ENCODE measurements at regions not wholly inside any gene's neighbourhood (a gene's known extent, or its start where the extent isn't known, plus 50 kb on each side); places are given as distances from the start of the nearest gene placed in this dataset.

DNA sequence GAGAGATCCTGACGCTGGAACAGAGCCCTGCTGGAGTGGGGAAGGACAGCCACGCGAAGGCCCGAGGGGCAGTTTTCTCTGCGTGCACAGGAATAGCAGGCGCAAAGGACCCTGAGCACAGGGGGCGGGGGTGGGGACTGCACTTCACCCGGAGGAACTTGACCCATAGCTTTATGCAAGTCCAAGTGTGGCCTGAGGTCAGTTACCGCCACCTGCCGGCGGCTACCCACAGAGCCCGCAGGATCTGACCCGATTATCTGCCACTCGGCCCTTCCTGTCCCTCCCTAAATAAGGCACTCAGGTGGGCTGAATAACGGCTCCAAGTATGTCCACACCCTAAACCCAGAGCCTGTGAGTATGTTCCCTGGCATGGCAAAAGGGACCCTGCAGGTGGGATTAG, 65.4 kb upstream of the FCN1 start:
- peak; percentile 2 for DNase-seq (ENCODE audit: low read depth, low spot score)
- H3K4me1 ChIP-seq (ENCODE audit: control insufficient read depth, insufficient read depth, low read length), result no peaks in the 10 kb centered on the region
- H3K36me3 ChIP-seq (ENCODE audit: control insufficient read depth in 2 of 2, insufficient read depth in 2 of 2, low read length in 1 of 2), result no peaks in the 10 kb centered on the region
- no peak overlapping the region for H3K4me3 ChIP-seq
- CTCF ChIA-PET, result interaction anchor here (0.6 to 2.4 kb wide), 11 partner anchors 17 to 533 kb away, joined by 3 to 17 read pairs (median 4); no protein-coding TSS in a partner anchor
- SMC1A ChIA-PET (ENCODE audit: uncharacterized antibody, unreplicated experiment), result interaction anchor here (1.4 to 2.3 kb wide), 2 partner anchors 200 to 204 kb away, joined by 8 to 9 read pairs; no protein-coding TSS in a partner anchor
- H3K9ac ChIP-seq (ENCODE audit: control insufficient read depth, insufficient read depth, low read length), result no peak overlapping the region
- no peak overlapping the region for H3K4me2 ChIP-seq (ENCODE audit: control insufficient read depth, insufficient read depth)
- no peak overlapping the region for H2AFZ ChIP-seq (ENCODE audit: control insufficient read depth, low read depth, low read length)
- H3K27ac ChIP-seq (ENCODE audit: control insufficient read depth, insufficient read depth), result no peak overlapping the region
- no peaks in the 10 kb centered on the region for H4K20me1 ChIP-seq (ENCODE audit: control insufficient read depth, insufficient read depth)
- WGBS (ENCODE audit: insufficient coverage, insufficient replicate concordance, low lambda C conversion rate, missing lambda C conversion rate), result 24% methylated on average over 15 of the region's 15 CpGs
- H3K9me3 ChIP-seq (replicated peaks; ENCODE audit: control insufficient read depth, insufficient read depth, low read length), result peaks cover 5% of the 10 kb centered on the region; the same call in 2 of the 3 replicates
- intact Hi-C loops (cut with micrococcal nuclease; ENCODE audit: unreplicated experiment), result loop anchor here (5.0 kb wide), 2 partner anchors 206 to 286 kb away; no protein-coding TSS in a partner anchor
- in situ Hi-C loops (cut with MboI), result loop anchor here (5.0 kb wide), 1 partner anchor 286 kb away; no protein-coding TSS in a partner anchor
- BruUV-seq (replicated peaks), result no TSS peak
- H3K79me2 ChIP-seq (ENCODE audit: control insufficient read depth, insufficient read depth, low read length), result no peaks in the 10 kb centered on the region
- POLR2A ChIA-PET, result no interaction called here
- FAIRE-seq, result no peak
- peak; percentile 54 for ATAC-seq
- H3K27me3 ChIP-seq (replicated peaks in 1 of 2; ENCODE audit: control insufficient read depth in 2 of 2, insufficient read depth in 2 of 2, low read length in 1 of 2), result no peaks in the 10 kb centered on the region
- RAD21 ChIA-PET (ENCODE audit: unreplicated experiment), result interaction anchor here (0.5 kb wide), 1 partner anchor 83 kb away, joined by 3 read pairs; no protein-coding TSS in a partner anchor
- TF ChIP-seq TCF12 (IDR thresholded peaks at IDR 0.05; ENCODE audit: low read depth, low read length) (no peak), SMC3 (IDR thresholded peaks at IDR 0.05; ENCODE audit: borderline replicate concordance, low read length) (peak; percentile 84; the same call in 1 of the 2 replicates), FOXM1 (IDR thresholded peaks at IDR 0.05; ENCODE audit: low read depth, low read length) (no peak), IKZF2 (IDR thresholded peaks at IDR 0.05) (no peak), CHD4 (IDR thresholded peaks at IDR 0.05) (no peak), GABPA (IDR thresholded peaks at IDR 0.05; ENCODE audit: low read depth) (no peak), RAD21 (IDR thresholded peaks at IDR 0.05; ENCODE audit: insufficient read depth, low read depth, low read length) (peak; percentile 71), YY1 (IDR thresholded peaks at IDR 0.05; ENCODE audit: low read depth, low read length) (peak; percentile 55; the same call in 1 of the 2 replicates), CEBPB (IDR thresholded peaks at IDR 0.05; ENCODE audit: borderline replicate concordance in 1 of 2, low read depth in 2 of 2, low read length in 2 of 2) (no peak), TCF7 (IDR thresholded peaks at IDR 0.05; ENCODE audit: borderline replicate concordance) (no peak), BMI1 (IDR thresholded peaks at IDR 0.05; ENCODE audit: borderline replicate concordance) (no peak), EED (IDR thresholded peaks at IDR 0.05; ENCODE audit: low read depth) (no peak), SREBF2 (IDR thresholded peaks at IDR 0.05; ENCODE audit: low read length) (no peak)
- TF ChIP-seq, protein P1, sequence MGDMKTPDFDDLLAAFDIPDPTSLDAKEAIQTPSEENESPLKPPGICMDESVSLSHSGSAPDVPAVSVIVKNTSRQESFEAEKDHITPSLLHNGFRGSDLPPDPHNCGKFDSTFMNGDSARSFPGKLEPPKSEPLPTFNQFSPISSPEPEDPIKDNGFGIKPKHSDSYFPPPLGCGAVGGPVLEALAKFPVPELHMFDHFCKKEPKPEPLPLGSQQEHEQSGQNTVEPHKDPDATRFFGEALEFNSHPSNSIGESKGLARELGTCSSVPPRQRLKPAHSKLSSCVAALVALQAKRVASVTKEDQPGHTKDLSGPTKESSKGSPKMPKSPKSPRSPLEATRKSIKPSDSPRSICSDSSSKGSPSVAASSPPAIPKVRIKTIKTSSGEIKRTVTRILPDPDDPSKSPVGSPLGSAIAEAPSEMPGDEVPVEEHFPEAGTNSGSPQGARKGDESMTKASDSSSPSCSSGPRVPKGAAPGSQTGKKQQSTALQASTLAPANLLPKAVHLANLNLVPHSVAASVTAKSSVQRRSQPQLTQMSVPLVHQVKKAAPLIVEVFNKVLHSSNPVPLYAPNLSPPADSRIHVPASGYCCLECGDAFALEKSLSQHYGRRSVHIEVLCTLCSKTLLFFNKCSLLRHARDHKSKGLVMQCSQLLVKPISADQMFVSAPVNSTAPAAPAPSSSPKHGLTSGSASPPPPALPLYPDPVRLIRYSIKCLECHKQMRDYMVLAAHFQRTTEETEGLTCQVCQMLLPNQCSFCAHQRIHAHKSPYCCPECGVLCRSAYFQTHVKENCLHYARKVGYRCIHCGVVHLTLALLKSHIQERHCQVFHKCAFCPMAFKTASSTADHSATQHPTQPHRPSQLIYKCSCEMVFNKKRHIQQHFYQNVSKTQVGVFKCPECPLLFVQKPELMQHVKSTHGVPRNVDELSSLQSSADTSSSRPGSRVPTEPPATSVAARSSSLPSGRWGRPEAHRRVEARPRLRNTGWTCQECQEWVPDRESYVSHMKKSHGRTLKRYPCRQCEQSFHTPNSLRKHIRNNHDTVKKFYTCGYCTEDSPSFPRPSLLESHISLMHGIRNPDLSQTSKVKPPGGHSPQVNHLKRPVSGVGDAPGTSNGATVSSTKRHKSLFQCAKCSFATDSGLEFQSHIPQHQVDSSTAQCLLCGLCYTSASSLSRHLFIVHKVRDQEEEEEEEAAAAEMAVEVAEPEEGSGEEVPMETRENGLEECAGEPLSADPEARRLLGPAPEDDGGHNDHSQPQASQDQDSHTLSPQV (IDR thresholded peaks at IDR 0.05), result no peak
- TF ChIP-seq, protein P2, sequence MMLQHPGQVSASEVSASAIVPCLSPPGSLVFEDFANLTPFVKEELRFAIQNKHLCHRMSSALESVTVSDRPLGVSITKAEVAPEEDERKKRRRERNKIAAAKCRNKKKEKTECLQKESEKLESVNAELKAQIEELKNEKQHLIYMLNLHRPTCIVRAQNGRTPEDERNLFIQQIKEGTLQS (IDR thresholded peaks at IDR 0.05; ENCODE audit: borderline replicate concordance, extremely low read depth, low read depth, low read length), result no peak
- TF ChIP-seq, protein P3, sequence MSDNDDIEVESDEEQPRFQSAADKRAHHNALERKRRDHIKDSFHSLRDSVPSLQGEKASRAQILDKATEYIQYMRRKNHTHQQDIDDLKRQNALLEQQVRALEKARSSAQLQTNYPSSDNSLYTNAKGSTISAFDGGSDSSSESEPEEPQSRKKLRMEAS (IDR thresholded peaks at IDR 0.05; ENCODE audit: low read depth, low read length), result no peak
- TF ChIP-seq, protein P4, sequence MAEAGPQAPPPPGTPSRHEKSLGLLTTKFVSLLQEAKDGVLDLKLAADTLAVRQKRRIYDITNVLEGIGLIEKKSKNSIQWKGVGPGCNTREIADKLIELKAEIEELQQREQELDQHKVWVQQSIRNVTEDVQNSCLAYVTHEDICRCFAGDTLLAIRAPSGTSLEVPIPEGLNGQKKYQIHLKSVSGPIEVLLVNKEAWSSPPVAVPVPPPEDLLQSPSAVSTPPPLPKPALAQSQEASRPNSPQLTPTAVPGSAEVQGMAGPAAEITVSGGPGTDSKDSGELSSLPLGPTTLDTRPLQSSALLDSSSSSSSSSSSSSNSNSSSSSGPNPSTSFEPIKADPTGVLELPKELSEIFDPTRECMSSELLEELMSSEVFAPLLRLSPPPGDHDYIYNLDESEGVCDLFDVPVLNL (IDR thresholded peaks at IDR 0.05; ENCODE audit: low read depth, low read length), result no peak
- TF ChIP-seq, protein P5, sequence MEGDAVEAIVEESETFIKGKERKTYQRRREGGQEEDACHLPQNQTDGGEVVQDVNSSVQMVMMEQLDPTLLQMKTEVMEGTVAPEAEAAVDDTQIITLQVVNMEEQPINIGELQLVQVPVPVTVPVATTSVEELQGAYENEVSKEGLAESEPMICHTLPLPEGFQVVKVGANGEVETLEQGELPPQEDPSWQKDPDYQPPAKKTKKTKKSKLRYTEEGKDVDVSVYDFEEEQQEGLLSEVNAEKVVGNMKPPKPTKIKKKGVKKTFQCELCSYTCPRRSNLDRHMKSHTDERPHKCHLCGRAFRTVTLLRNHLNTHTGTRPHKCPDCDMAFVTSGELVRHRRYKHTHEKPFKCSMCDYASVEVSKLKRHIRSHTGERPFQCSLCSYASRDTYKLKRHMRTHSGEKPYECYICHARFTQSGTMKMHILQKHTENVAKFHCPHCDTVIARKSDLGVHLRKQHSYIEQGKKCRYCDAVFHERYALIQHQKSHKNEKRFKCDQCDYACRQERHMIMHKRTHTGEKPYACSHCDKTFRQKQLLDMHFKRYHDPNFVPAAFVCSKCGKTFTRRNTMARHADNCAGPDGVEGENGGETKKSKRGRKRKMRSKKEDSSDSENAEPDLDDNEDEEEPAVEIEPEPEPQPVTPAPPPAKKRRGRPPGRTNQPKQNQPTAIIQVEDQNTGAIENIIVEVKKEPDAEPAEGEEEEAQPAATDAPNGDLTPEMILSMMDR (IDR thresholded peaks at IDR 0.05 in 2 of 3, conservative IDR thresholded peaks at IDR 0.05 in 1 of 3; ENCODE audit: control insufficient read depth in 2 of 3, extremely low read depth in 1 of 3, insufficient read depth in 1 of 3, low read depth in 3 of 3, low read length in 3 of 3), result peak; percentile 55 to 73 (median 65); a peak in 5 of 6 replicates
